ENCODE measurements at regions not wholly inside any gene's neighbourhood (a gene's known extent, or its start where the extent isn't known, plus 50 kb on each side); places are given as distances from the start of the nearest gene placed in this dataset.

- TF ChIP-seq EZH2 (IDR thresholded peaks at IDR 0.05; ENCODE audit: borderline replicate concordance): no peak
- Histone ChIP-seq H4K20me1 (ENCODE audit: insufficient read depth, poor library complexity, severe bottlenecking) (no peaks in the 10 kb centered on the region), H3K9me3 (ENCODE audit: low read depth) (no peaks in the 10 kb centered on the region), H3K4me2 (no peak overlapping the region), H3K27me3 (no peaks in the 10 kb centered on the region), H3K27ac (no peak overlapping the region), H3K36me3 (replicated peaks; ENCODE audit: insufficient read depth, low read depth) (no peaks in the 10 kb centered on the region), H2AFZ (no peak overlapping the region), H3K9me2 (replicated peaks; ENCODE audit: insufficient read depth) (no peaks in the 10 kb centered on the region), H3K4me1 (ENCODE audit: insufficient read depth) (no peaks in the 10 kb centered on the region), H3K79me2 (no peaks in the 10 kb centered on the region), H3K4me3 (no peak overlapping the region)
- WGBS (ENCODE audit: low lambda C conversion rate, missing lambda C conversion rate): 58% methylated on average over 2 of the region's 2 CpGs
- no peak for DNase-seq (ENCODE audit: low spot score)
Observed at GRCh38 chr7:126378642-126379041, 874.1 kb downstream of the GRM8 start.

GRCh38 chr7:126370038-126370668 lies 882.6 kb downstream of the GRM8 start:
- Histone ChIP-seq H3K9me2 (replicated peaks; ENCODE audit: insufficient read depth) (no peaks in the 10 kb centered on the region), H3K4me2 (no peak overlapping the region), H3K27me3 (no peaks in the 10 kb centered on the region), H3K9me3 (ENCODE audit: low read depth) (no peaks in the 10 kb centered on the region), H3K27ac (no peak overlapping the region), H4K20me1 (ENCODE audit: insufficient read depth, poor library complexity, severe bottlenecking) (no peaks in the 10 kb centered on the region), H3K4me3 (no peak overlapping the region), H3K36me3 (replicated peaks; ENCODE audit: insufficient read depth, low read depth) (no peaks in the 10 kb centered on the region), H2AFZ (no peak overlapping the region), H3K79me2 (no peaks in the 10 kb centered on the region), H3K4me1 (ENCODE audit: insufficient read depth) (no peaks in the 10 kb centered on the region)
- WGBS (ENCODE audit: low lambda C conversion rate, missing lambda C conversion rate): 88% methylated on average over 1 of the region's 1 CpG
- TF ChIP-seq EZH2 (IDR thresholded peaks at IDR 0.05; ENCODE audit: borderline replicate concordance): no peak
- no peak for TF ChIP-seq EZH2phosphoT487 (IDR thresholded peaks at IDR 0.05; ENCODE audit: low read depth, severe bottlenecking, unreplicated experiment)
- no peak for TF ChIP-seq CTCF (IDR thresholded peaks at IDR 0.05; ENCODE audit: poor library complexity)
- DNase-seq (ENCODE audit: low spot score): no peak

DNA sequence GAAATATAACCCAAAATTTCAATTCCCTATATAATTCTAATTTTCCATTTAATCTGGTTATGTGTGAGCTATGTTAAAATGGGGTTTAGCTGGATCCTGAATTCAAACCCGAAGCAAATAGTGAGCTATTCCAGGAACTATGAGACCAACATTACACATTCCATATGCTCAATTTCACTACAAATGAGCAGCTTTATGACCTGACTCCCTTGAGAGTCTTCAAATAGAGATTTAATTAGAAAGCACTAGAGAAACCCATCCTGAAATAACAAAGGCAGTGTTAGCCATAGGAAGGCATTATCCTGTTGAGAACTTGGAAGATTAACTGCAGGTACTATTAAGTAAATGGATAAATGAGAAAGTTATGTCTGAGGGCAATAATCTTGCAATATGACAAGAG lies 890.0 kb downstream of the GRM8 start:
- no peaks in the 10 kb centered on the region for H3K79me2 ChIP-seq
- H3K9me3 ChIP-seq (ENCODE audit: low read depth): no peaks in the 10 kb centered on the region
- H3K4me1 ChIP-seq (ENCODE audit: insufficient read depth): no peaks in the 10 kb centered on the region
- H2AFZ ChIP-seq: no peak overlapping the region
- no peak overlapping the region for H3K4me2 ChIP-seq
- no peak overlapping the region for H3K27ac ChIP-seq
- no peak overlapping the region for H3K4me3 ChIP-seq
- DNase-seq (ENCODE audit: low spot score): no peak
- H3K36me3 ChIP-seq (replicated peaks; ENCODE audit: insufficient read depth, low read depth): no peaks in the 10 kb centered on the region
- 74% methylated on average over 1 of the region's 1 CpG for WGBS (ENCODE audit: low lambda C conversion rate, missing lambda C conversion rate)
- H3K27me3 ChIP-seq: no peaks in the 10 kb centered on the region
- no peak for TF ChIP-seq EZH2 (IDR thresholded peaks at IDR 0.05; ENCODE audit: borderline replicate concordance)
- no peak for TF ChIP-seq CTCF (IDR thresholded peaks at IDR 0.05; ENCODE audit: poor library complexity)
- no peaks in the 10 kb centered on the region for H3K9me2 ChIP-seq (replicated peaks; ENCODE audit: insufficient read depth)
- H4K20me1 ChIP-seq (ENCODE audit: insufficient read depth, poor library complexity, severe bottlenecking): no peaks in the 10 kb centered on the region

DNA sequence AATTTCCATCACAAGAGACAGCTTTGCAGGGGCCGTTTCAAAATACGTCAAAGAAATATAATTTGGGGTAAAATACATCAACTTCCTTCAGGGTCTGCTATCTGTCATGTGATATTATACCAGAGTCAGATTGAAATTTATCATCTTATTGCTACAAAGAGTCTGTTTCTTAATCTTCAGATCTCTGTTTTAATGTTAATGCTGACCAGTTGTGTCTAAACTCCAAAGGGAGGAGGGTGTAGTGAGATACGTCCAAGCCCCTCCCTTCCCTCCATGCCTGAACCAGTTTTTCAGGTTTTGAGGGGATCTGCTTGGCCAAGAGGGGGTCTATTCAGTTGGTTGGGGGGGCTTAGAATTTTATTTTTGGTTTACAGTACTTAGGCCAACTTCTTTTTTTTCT lies 891.6 kb downstream of the GRM8 start:
- 63% methylated on average over 3 of the region's 3 CpGs for WGBS (ENCODE audit: low lambda C conversion rate, missing lambda C conversion rate)
- Histone ChIP-seq H3K79me2 (no peaks in the 10 kb centered on the region), H3K36me3 (replicated peaks; ENCODE audit: insufficient read depth, low read depth) (no peaks in the 10 kb centered on the region), H3K4me2 (no peak overlapping the region), H3K9me2 (replicated peaks; ENCODE audit: insufficient read depth) (no peaks in the 10 kb centered on the region), H3K9me3 (ENCODE audit: low read depth) (no peaks in the 10 kb centered on the region), H2AFZ (no peak overlapping the region), H3K27ac (no peak overlapping the region), H3K4me1 (ENCODE audit: insufficient read depth) (no peaks in the 10 kb centered on the region), H3K4me3 (no peak overlapping the region), H4K20me1 (ENCODE audit: insufficient read depth, poor library complexity, severe bottlenecking) (no peaks in the 10 kb centered on the region), H3K27me3 (no peaks in the 10 kb centered on the region)
- no peak for DNase-seq (ENCODE audit: low spot score)
- TF ChIP-seq EZH2 (IDR thresholded peaks at IDR 0.05; ENCODE audit: borderline replicate concordance): no peak
- no peak for TF ChIP-seq EZH2phosphoT487 (IDR thresholded peaks at IDR 0.05; ENCODE audit: low read depth, severe bottlenecking, unreplicated experiment)
- no peak for TF ChIP-seq CTCF (IDR thresholded peaks at IDR 0.05; ENCODE audit: poor library complexity)

Data from hepatocyte (in vitro differentiated cells).